22Rv1 (cell line): ENCODE measurements at regions not wholly inside any gene's neighbourhood (a gene's known extent, or its start where the extent isn't known, plus 50 kb on each side); places are given as distances from the start of the nearest gene placed in this dataset.

ENCODE experiments used
- H3K27ac ChIP-seq: fragments of 450-650 bp; 2 replicates; pipeline ENCODE4 v1.5.1; 2017
- CTCF ChIP-seq: fragments of 450-650 bp; IDR thresholded peaks from 2 replicates; pipeline ENCODE4 v1.5.1; 2017; ENCODE audit warnings: mild to moderate bottlenecking
- ZFX ChIP-seq: fragments of 450-650 bp; IDR thresholded peaks from 2 replicates; pipeline ENCODE4 v1.6.1; 2017; ENCODE audit warnings: antibody characterized with exemption, borderline replicate concordance

GRCh38 chr17:5911919-5912318 lies 158.3 kb upstream of the WSCD1 start:
- TF ChIP-seq ZFX = no peak
- TF ChIP-seq CTCF = no peak
- no peak overlapping the region for H3K27ac ChIP-seq

- TF ChIP-seq CTCF = no peak
- TF ChIP-seq ZFX = no peak
- H3K27ac ChIP-seq = no peak overlapping the region
Observed at GRCh38 chr17:5913032-5913531, 157.1 kb upstream of the WSCD1 start.

GRCh38 chr17:5913641-5914040 lies 156.5 kb upstream of the WSCD1 start:
- no peak overlapping the region for H3K27ac ChIP-seq
- TF ChIP-seq CTCF (no peak), ZFX (no peak)

- TF ChIP-seq ZFX = no peak
- TF ChIP-seq CTCF = no peak
Observed at GRCh38 chr17:5915337-5915736, 154.8 kb upstream of the WSCD1 start.

GRCh38 chr17:5919089-5919488 lies 151.1 kb upstream of the WSCD1 start:
- TF ChIP-seq ZFX = no peak
- TF ChIP-seq CTCF = no peak
- H3K27ac ChIP-seq = no peak overlapping the region

More at GRCh38 chr17:5915337-5915736, 154.8 kb upstream of the WSCD1 start:
- H3K27ac ChIP-seq = no peak overlapping the region

- TF ChIP-seq CTCF (no peak), ZFX (no peak)
- no peak overlapping the region for H3K27ac ChIP-seq
Observed at GRCh38 chr17:5921512-5922282, 148.5 kb upstream of the WSCD1 start.

GRCh38 chr17:5922476-5922875 lies 147.7 kb upstream of the WSCD1 start:
- TF ChIP-seq ZFX = no peak
- no peak for TF ChIP-seq CTCF

More at GRCh38 chr17:5922476-5922875, 147.7 kb upstream of the WSCD1 start:
- H3K27ac ChIP-seq = no peak overlapping the region
